HCT116 (cell line): ENCODE measurements at regions not wholly inside any gene's neighbourhood (a gene's known extent, or its start where the extent isn't known, plus 50 kb on each side); places are given as distances from the start of the nearest gene placed in this dataset.

Experiments
- ATAC-seq: fragments of 200-7000 bp; cut with Tn5 transposase; 2 replicates; pipeline ENCODE4 v1.9.1; 2020; ENCODE audit warnings: mild to moderate bottlenecking, moderate library complexity
- BruUV-seq: library from RNA; stranded (reverse); fragments of 400-500 nt; replicated peaks from 2 replicates; lab custom pipeline; 2021; lab: Mats Ljungman, UMichigan
- CTCF ChIA-PET: fragments of 300-600 bp; sonication (Branson Sonifier 250); formaldehyde crosslinking; loops from one replicate; lab custom pipeline; 2021; ENCODE audit warnings: antibody characterized with exemption; lab: Charles Lee
- POLR2A ChIA-PET: fragments of 300-600, 350-600 bp; sonication (Branson Sonifier 250); formaldehyde crosslinking; loops from one replicate; lab custom pipeline; 2021; ENCODE audit warnings: antibody characterized with exemption; lab: Charles Lee
- RAD21 ChIA-PET, 2 experiments: fragments of 300-600 bp; sonication (Branson Sonifier 250); formaldehyde crosslinking; loops; one replicate each; lab custom pipeline; 2023; ENCODE audit warnings: low total read pairs in 2 of 2; ENCODE audit not compliant: uncharacterized antibody in 2 of 2, unreplicated experiment in 2 of 2, low non-redundant PET in 1 of 2; lab: Charles Lee
- DNase-seq: peaks from one replicate; pipeline ENCODE4 v3.0.0-alpha.2; 2010; ENCODE audit warnings: low read depth, low spot score
- H2AFZ ChIP-seq: fragments of 200-600 bp; shearing (Covaris generic), sonication (generic); 2 replicates; pipeline ENCODE4 v1.6.1; 2017; ENCODE audit warnings: low read depth, mixed run types, mixed read lengths, antibody characterized with exemption, low read length; ENCODE audit not compliant: poor library complexity, severe bottlenecking
- H3K27ac ChIP-seq: 2 replicates; pipeline ENCODE4 v1.5.1; 2012; ENCODE audit warnings: low read depth, low read length
- H3K27me3 ChIP-seq: fragments of 200-600 bp; sonication (generic); 2 replicates; pipeline ENCODE4 v1.6.1; 2016; ENCODE audit warnings: mixed run types, low read length, mixed read lengths; ENCODE audit not compliant: insufficient read depth
- H3K36me3 ChIP-seq, 2 experiments: fragments of 200-500 bp in 1 of 2; fragments of 200-600 bp in 1 of 2; sonication (Bioruptor generic) in 1 of 2; sonication (generic) in 1 of 2; 2 replicates each; pipeline versions ENCODE4 v1.5.1 to v1.6.1; 2014 to 2016; ENCODE audit warnings: low read length in 2 of 2, inconsistent platforms in 1 of 2, mixed read lengths in 1 of 2, mixed run types in 1 of 2; ENCODE audit not compliant: insufficient read depth in 2 of 2, control insufficient read depth in 1 of 2
- H3K4me1 ChIP-seq, 2 experiments: fragments of 200-600 bp in 1 of 2; sonication (generic) in 1 of 2; 2 replicates each; pipeline versions ENCODE4 v1.5.1 to v1.6.1; 2012 to 2017; ENCODE audit warnings: low read length in 2 of 2, inconsistent platforms in 1 of 2, mild to moderate bottlenecking in 1 of 2, mixed read lengths in 1 of 2, mixed run types in 1 of 2, moderate library complexity in 1 of 2; ENCODE audit not compliant: insufficient read depth in 2 of 2, control insufficient read depth in 1 of 2
- H3K4me2 ChIP-seq: fragments of 200-600 bp; sonication (generic); 2 replicates; pipeline ENCODE4 v1.6.1; 2017; ENCODE audit warnings: mixed run types, low read length, mixed read lengths
- H3K4me3 ChIP-seq, 2 experiments: fragments of 200-600 bp in 1 of 2; sonication (generic) in 1 of 2; replicated peaks in 1 of 2; 2 replicates each; pipeline ENCODE4 v1.5.1; 2011 to 2016; ENCODE audit warnings: low read length in 2 of 2, control low read depth in 1 of 2, low read depth in 1 of 2, mild to moderate bottlenecking in 1 of 2, mixed read lengths in 1 of 2, mixed run types in 1 of 2
- H3K79me2 ChIP-seq: fragments of 200-600 bp; sonication (generic); 2 replicates; pipeline ENCODE4 v1.6.1; 2017; ENCODE audit warnings: mild to moderate bottlenecking, mixed run types, low read length, moderate library complexity, mixed read lengths; ENCODE audit not compliant: insufficient read depth
- H3K9ac ChIP-seq: fragments of 200-600 bp; sonication (generic); 2 replicates; pipeline ENCODE4 v1.6.1; 2016; ENCODE audit warnings: low read length, mixed read lengths
- H3K9me2 ChIP-seq: fragments of 200-600 bp; sonication (generic), shearing (Covaris generic); 2 replicates; pipeline ENCODE4 v1.6.1; 2017; ENCODE audit warnings: mixed run types, mild to moderate bottlenecking, moderate library complexity; ENCODE audit not compliant: insufficient read depth
- H3K9me3 ChIP-seq, 2 experiments: fragments of 200-500 bp in 1 of 2; fragments of 200-600 bp in 1 of 2; sonication (Bioruptor generic) in 1 of 2; sonication (generic) in 1 of 2; 2 replicates each; pipeline ENCODE4 v1.6.1; 2014 to 2017; ENCODE audit warnings: low read length in 2 of 2, mixed read lengths in 2 of 2, inconsistent platforms in 1 of 2, low read depth in 1 of 2, mild to moderate bottlenecking in 1 of 2, mixed run types in 1 of 2, moderate library complexity in 1 of 2; ENCODE audit not compliant: control insufficient read depth in 1 of 2, insufficient read depth in 1 of 2
- H4K20me1 ChIP-seq: fragments of 200-600 bp; sonication (generic), shearing (Covaris generic); 2 replicates; pipeline ENCODE4 v1.6.1; 2017; ENCODE audit warnings: mixed run types, mild to moderate bottlenecking, moderate library complexity; ENCODE audit not compliant: insufficient read depth
- EGR1 ChIP-seq: IDR thresholded peaks from 2 replicates; pipeline ENCODE4 v1.6.1; 2012; ENCODE audit warnings: low read depth
- FOSL1 ChIP-seq: IDR thresholded peaks from 2 replicates; pipeline ENCODE4 v1.6.1; 2012; ENCODE audit warnings: low read depth
- JUND ChIP-seq: IDR thresholded peaks from 2 replicates; pipeline ENCODE4 v1.6.1; 2012
- POLR2A ChIP-seq: IDR thresholded peaks from 2 replicates; pipeline ENCODE4 v1.7.0; 2011; ENCODE audit warnings: borderline replicate concordance; ENCODE audit not compliant: insufficient read depth, insufficient read length; ENCODE audit errors: extremely low read depth
- POLR2AphosphoS5 ChIP-seq: IDR thresholded peaks from 2 replicates; pipeline ENCODE4 v1.6.1; 2011; ENCODE audit warnings: mild to moderate bottlenecking, low read depth, low read length, moderate library complexity
- RAD21 ChIP-seq: IDR thresholded peaks from 2 replicates; pipeline ENCODE4 v1.6.1; 2012; ENCODE audit warnings: low read depth, mild to moderate bottlenecking
- SIN3A ChIP-seq: IDR thresholded peaks from 2 replicates; pipeline ENCODE4 v1.6.1; 2012; ENCODE audit warnings: low read depth
- SRF ChIP-seq: IDR thresholded peaks from 2 replicates; pipeline ENCODE4 v1.6.1; 2012; ENCODE audit warnings: low read depth
- TCF7L2 ChIP-seq: IDR thresholded peaks from 2 replicates; pipeline ENCODE4 v1.7.0; 2011; ENCODE audit warnings: borderline replicate concordance, inconsistent platforms; ENCODE audit not compliant: insufficient read depth, insufficient read length; ENCODE audit errors: extremely low read depth
- YY1 ChIP-seq: IDR thresholded peaks from 2 replicates; pipeline ENCODE4 v1.6.1; 2011; ENCODE audit warnings: low read length, low read depth, moderate library complexity, mild to moderate bottlenecking; ENCODE audit not compliant: insufficient replicate concordance; ENCODE audit errors: extremely low read depth
- intact Hi-C: fragments of 100-400 bp; cut with micrococcal nuclease; formaldehyde crosslinking; loops from 2 replicates; pipeline ENCODE4 v1.10.0; 2022
- TF ChIP-seq, protein P1 (sequence below), 3 experiments: fragments of 200-600 bp in 1 of 3; sonication (generic) in 1 of 3; IDR thresholded peaks in 2 of 3; conservative IDR thresholded peaks in 1 of 3; 2 replicates each; pipeline ENCODE4 v1.5.1; 2012 to 2017; ENCODE audit warnings: low read depth in 2 of 3, low read length in 2 of 3, antibody characterized with exemption in 1 of 3, borderline replicate concordance in 1 of 3, control low read depth in 1 of 3, mild to moderate bottlenecking in 1 of 3, mixed read lengths in 1 of 3, mixed run types in 1 of 3, moderate library complexity in 1 of 3; ENCODE audit not compliant: insufficient read depth in 1 of 3
- TF ChIP-seq, protein P2 (sequence below): IDR thresholded peaks from 2 replicates; pipeline ENCODE4 v1.6.1; 2012
- TF ChIP-seq, protein P3 (sequence below): IDR thresholded peaks from 2 replicates; pipeline ENCODE4 v1.6.1; 2012

DNA sequence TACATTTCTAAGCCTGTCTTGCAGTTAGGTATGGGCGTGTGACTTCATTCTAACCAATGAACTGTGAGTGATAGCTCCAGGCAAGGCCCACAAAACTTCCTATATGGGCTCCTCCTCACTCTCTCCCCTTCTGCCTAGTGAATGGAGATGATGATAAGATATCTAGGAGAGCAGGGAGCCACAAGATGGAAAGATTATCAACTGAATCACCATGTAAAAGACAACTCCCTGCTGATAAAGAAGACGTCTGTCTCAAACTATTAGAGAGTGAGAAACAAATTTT lies 237.1 kb downstream of the GPD2 start:
- no peaks in the 10 kb centered on the region for H4K20me1 ChIP-seq
- ChIA-PET CTCF (no interaction called here), POLR2A (no interaction called here), RAD21 (no interaction called here)
- H3K4me2 ChIP-seq = no peak overlapping the region
- no peak overlapping the region for H2AFZ ChIP-seq
- no peak overlapping the region for H3K27ac ChIP-seq
- H3K9me3 ChIP-seq = no peaks in the 10 kb centered on the region
- TF ChIP-seq FOSL1 (no peak), RAD21 (no peak), YY1 (no peak), JUND (no peak), POLR2A (no peak), EGR1 (no peak), TCF7L2 (no peak), SRF (no peak), SIN3A (no peak), POLR2AphosphoS5 (no peak)
- TF ChIP-seq, protein P1, sequence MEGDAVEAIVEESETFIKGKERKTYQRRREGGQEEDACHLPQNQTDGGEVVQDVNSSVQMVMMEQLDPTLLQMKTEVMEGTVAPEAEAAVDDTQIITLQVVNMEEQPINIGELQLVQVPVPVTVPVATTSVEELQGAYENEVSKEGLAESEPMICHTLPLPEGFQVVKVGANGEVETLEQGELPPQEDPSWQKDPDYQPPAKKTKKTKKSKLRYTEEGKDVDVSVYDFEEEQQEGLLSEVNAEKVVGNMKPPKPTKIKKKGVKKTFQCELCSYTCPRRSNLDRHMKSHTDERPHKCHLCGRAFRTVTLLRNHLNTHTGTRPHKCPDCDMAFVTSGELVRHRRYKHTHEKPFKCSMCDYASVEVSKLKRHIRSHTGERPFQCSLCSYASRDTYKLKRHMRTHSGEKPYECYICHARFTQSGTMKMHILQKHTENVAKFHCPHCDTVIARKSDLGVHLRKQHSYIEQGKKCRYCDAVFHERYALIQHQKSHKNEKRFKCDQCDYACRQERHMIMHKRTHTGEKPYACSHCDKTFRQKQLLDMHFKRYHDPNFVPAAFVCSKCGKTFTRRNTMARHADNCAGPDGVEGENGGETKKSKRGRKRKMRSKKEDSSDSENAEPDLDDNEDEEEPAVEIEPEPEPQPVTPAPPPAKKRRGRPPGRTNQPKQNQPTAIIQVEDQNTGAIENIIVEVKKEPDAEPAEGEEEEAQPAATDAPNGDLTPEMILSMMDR (IDR thresholded peaks at IDR 0.05 in 2 of 3, conservative IDR thresholded peaks at IDR 0.05 in 1 of 3; ENCODE audit: borderline replicate concordance in 1 of 3, insufficient read depth in 1 of 3, low read depth in 2 of 3, low read length in 2 of 3) = no peak
- TF ChIP-seq, protein P2, sequence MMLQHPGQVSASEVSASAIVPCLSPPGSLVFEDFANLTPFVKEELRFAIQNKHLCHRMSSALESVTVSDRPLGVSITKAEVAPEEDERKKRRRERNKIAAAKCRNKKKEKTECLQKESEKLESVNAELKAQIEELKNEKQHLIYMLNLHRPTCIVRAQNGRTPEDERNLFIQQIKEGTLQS = no peak
- TF ChIP-seq, protein P3, sequence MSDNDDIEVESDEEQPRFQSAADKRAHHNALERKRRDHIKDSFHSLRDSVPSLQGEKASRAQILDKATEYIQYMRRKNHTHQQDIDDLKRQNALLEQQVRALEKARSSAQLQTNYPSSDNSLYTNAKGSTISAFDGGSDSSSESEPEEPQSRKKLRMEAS = no peak
- H3K36me3 ChIP-seq = no peaks in the 10 kb centered on the region
- no peaks in the 10 kb centered on the region for H3K9me2 ChIP-seq
- H3K27me3 ChIP-seq = no peaks in the 10 kb centered on the region
- H3K9ac ChIP-seq = no peak overlapping the region
- ATAC-seq (peak; percentile 76), DNase-seq (no peak)
- no TSS peak for BruUV-seq
- H3K4me3 ChIP-seq = no peak overlapping the region
- H3K79me2 ChIP-seq = no peaks in the 10 kb centered on the region
- intact Hi-C loops = no loop called here
- H3K4me1 ChIP-seq = peaks cover 0 to 2% of the 10 kb centered on the region in 2 experiments; a peak in 1 of 4 replicates
